ENCODE measurements at regions not wholly inside any gene's neighbourhood (a gene's known extent, or its start where the extent isn't known, plus 50 kb on each side); places are given as distances from the start of the nearest gene placed in this dataset.

- 96 to 97% methylated on average over 5 of the region's 5 CpGs for WGBS, 2 donors (ENCODE audit: low coverage in 1 of 2)
- Histone ChIP-seq H3K4me1 (peaks cover 0 to 5% (median 0%) of the 10 kb centered on the region in 3 donors), H3K27ac (no peak overlapping the region), H3K4me3 (no peak overlapping the region), H3K9me3 (peaks cover 0 to 11% (median 0%) of the 10 kb centered on the region in 3 donors), H3K27me3 (peaks cover 24% of the 10 kb centered on the region), H3K36me3 (no peaks in the 10 kb centered on the region)
- ATAC-seq = no peak
- no peak for TF ChIP-seq POLR2AphosphoS5 (IDR thresholded peaks at IDR 0.05)
These were observed 107.6 kb downstream of the SHANK2 start for GRCh38 chr11:71144736-71145135.

DNA sequence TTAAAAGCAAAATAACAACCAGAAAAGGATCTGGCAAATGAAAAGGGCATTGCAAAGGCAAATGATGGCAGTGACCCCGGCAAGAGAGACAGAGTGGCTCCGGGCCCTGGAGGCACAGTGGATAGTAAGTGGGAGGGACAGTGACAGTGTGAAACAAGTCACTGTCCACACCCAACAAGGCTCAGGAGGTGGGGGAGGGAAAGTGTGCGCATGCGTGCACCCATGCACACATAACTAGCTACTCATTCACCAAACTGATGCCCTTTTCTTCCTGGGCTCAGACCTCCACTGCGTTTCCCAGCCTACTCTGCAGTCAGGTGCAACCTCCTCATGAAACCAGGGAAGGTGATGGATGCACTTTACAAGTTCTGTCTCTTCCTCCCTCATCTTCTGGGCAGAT is 108.4 kb downstream of the SHANK2 start:
- Histone ChIP-seq H3K4me3 (no peak overlapping the region), H3K27ac (no peak overlapping the region), H3K4me1 (peaks cover 0 to 9% (median 0%) of the 10 kb centered on the region in 3 donors), H3K27me3 (peaks cover 24% of the 10 kb centered on the region), H3K9me3 (peaks cover 0 to 11% (median 0%) of the 10 kb centered on the region in 3 donors), H3K36me3 (no peaks in the 10 kb centered on the region)
- WGBS, 2 donors (ENCODE audit: low coverage in 1 of 2) = 63 to 83% methylated on average over 1 to 5 of the region's 5 CpGs
- TF ChIP-seq, protein P1, sequence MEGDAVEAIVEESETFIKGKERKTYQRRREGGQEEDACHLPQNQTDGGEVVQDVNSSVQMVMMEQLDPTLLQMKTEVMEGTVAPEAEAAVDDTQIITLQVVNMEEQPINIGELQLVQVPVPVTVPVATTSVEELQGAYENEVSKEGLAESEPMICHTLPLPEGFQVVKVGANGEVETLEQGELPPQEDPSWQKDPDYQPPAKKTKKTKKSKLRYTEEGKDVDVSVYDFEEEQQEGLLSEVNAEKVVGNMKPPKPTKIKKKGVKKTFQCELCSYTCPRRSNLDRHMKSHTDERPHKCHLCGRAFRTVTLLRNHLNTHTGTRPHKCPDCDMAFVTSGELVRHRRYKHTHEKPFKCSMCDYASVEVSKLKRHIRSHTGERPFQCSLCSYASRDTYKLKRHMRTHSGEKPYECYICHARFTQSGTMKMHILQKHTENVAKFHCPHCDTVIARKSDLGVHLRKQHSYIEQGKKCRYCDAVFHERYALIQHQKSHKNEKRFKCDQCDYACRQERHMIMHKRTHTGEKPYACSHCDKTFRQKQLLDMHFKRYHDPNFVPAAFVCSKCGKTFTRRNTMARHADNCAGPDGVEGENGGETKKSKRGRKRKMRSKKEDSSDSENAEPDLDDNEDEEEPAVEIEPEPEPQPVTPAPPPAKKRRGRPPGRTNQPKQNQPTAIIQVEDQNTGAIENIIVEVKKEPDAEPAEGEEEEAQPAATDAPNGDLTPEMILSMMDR (IDR thresholded peaks at IDR 0.05) = no peak
- TF ChIP-seq EP300 (IDR thresholded peaks at IDR 0.05) (no peak), POLR2AphosphoS5 (IDR thresholded peaks at IDR 0.05) (no peak), POLR2A (IDR thresholded peaks at IDR 0.05) (no peak)
- no peak for ATAC-seq

DNA sequence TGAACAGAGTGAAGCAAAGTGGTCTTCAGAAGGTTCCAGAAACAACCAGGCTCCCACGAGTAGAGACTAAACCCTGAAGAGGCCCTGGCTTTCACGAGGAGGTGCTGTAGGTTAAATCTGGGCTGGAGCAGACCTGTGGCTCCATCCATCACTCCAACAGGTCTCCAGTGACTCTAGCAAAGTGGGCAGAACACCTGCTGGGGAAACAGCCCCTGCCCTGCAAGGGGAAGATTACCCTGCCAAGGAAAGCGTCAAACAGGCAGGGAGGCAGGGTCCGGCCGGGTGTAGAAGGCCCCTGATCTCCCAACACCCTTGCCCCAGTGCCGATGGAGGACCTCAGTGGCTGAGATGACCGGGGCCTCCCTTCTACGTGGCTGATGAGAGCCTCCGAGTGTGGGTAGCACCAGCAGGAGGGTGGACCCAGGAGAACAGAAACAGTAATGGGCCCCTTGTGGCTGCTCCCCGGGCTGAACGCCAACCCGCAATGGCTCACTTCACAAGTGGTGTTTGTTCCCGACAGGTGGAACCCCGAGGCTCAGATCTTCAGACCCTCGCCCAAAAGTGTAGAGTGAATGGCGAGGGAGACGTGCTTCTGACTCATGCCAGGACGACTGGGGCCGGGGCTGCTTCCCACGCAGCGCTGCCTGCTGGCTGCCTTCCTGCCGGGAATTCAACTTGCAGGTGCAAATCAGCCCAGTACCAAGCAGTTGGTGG is 112.0 kb downstream of the SHANK2 start:
- H3K27me3 ChIP-seq = peaks cover 1% of the 10 kb centered on the region
- 45 to 51% methylated on average over 2 to 3 of the region's 22 CpGs for WGBS, 2 donors (ENCODE audit: low coverage in 1 of 2)
- no peak overlapping the region for H3K27ac ChIP-seq
- peaks cover 0 to 11% (median 0%) of the 10 kb centered on the region in 3 donors for H3K9me3 ChIP-seq
- H3K4me1 ChIP-seq = peaks cover 0 to 9% (median 0%) of the 10 kb centered on the region in 3 donors
- no peak overlapping the region for H3K4me3 ChIP-seq
- no peaks in the 10 kb centered on the region for H3K36me3 ChIP-seq
- no peak for ATAC-seq
- TF ChIP-seq POLR2A (IDR thresholded peaks at IDR 0.05) = no peak
- TF ChIP-seq, protein P1 (IDR thresholded peaks at IDR 0.05) = no peak

DNA sequence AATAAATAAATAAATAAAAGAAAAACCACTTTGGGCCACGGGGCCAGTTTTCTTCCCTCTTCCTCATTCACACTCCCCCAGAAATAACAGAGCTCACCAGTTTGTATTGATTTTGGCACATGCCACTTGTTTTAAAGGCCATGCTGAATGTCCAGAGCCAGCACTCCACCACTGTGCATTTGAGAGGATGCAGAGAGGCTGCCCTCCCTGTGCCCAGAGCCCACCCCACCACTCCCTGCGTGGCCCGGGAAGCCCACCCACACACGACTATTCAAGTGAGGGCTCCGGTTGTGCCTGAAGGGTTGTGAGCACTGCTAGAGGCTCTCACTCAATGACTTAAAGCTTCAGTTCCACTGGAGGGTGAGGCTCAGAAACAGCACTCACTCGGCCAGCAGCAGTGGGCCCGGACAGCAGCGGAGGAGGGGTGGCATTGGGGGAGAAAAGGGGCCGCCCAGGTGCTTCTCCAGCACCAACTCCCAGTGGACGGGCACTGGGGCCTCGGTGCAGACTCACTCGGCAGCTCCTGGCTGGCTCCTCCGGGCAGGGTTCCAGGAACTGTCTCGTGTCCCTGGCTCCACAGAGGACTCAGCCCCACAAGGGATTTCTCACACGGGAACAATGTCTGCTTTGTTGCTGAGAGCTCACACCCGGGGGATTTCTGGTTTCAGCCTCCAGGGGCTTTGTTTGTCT is 112.7 kb downstream of the SHANK2 start:
- no peak overlapping the region for H3K27ac ChIP-seq
- peaks cover 0 to 11% (median 0%) of the 10 kb centered on the region in 3 donors for H3K9me3 ChIP-seq
- H3K27me3 ChIP-seq = no peaks in the 10 kb centered on the region
- TF ChIP-seq, protein P1 (IDR thresholded peaks at IDR 0.05) = no peak
- TF ChIP-seq POLR2AphosphoS5 (IDR thresholded peaks at IDR 0.05) (no peak), EP300 (IDR thresholded peaks at IDR 0.05) (no peak), POLR2A (IDR thresholded peaks at IDR 0.05) (no peak)
- 12 to 31% methylated on average over 2 to 6 of the region's 16 CpGs for WGBS, 2 donors (ENCODE audit: low coverage in 1 of 2)
- no peak for ATAC-seq
- no peaks in the 10 kb centered on the region for H3K36me3 ChIP-seq
- peaks cover 0 to 9% (median 0%) of the 10 kb centered on the region in 3 donors for H3K4me1 ChIP-seq
- H3K4me3 ChIP-seq = no peak overlapping the region

DNA sequence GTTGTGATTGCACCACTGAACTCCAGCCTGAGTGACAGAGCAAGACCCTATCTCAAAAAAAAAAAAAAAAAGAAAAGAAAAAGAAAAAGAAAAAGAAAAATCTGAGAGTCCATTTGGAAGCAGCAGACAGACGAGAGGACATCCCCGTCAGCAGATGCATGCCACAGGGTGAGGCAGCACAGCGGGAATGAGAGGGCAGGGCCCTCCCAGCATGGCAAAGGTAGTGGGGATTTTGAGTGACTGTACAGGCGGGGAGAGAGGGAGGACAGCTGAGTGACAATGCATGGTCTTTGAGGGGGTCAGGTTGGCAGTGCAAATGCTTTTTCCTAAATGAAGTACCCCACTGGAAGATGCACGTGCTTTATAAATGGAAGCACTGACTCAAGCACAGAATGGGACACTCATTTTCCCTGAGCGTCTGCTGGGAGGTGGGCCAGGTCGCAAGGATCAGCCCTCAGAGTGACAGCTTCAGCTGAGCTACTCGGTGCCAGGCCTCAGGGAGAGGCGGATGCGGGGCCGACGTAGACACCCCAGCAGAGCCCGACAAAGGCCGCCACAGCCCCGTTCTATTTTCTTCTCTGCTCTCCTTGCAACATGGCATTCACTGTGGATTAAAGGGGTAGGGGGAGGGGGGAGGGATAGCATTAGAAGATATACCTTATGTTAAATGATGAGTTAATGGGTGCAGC is 113.5 kb downstream of the SHANK2 start:
- TF ChIP-seq, protein P1 (IDR thresholded peaks at IDR 0.05) = no peak
- TF ChIP-seq POLR2AphosphoS5 (IDR thresholded peaks at IDR 0.05) (no peak), POLR2A (IDR thresholded peaks at IDR 0.05) (no peak), EP300 (IDR thresholded peaks at IDR 0.05) (no peak)
- Histone ChIP-seq H3K27me3 (no peaks in the 10 kb centered on the region), H3K4me3 (no peak overlapping the region), H3K27ac (no peak overlapping the region), H3K4me1 (peaks cover 0 to 9% (median 0%) of the 10 kb centered on the region in 3 donors), H3K36me3 (no peaks in the 10 kb centered on the region), H3K9me3 (peaks cover 0 to 3% (median 0%) of the 10 kb centered on the region in 3 donors)
- WGBS, 2 donors (ENCODE audit: low coverage in 1 of 2) = 53 to 79% methylated on average over 3 to 10 of the region's 15 CpGs
- no peak for ATAC-seq

All from gastroesophageal sphincter (tissue), 4 donors.